H9 (cell line): ENCODE measurements at regions not wholly inside any gene's neighbourhood (a gene's known extent, or its start where the extent isn't known, plus 50 kb on each side); places are given as distances from the start of the nearest gene placed in this dataset.

Experiments
- DNase-seq: peaks from one replicate; pipeline ENCODE4 v3.0.0-alpha.2; 2017
- H2AFZ ChIP-seq: one replicate; pipeline ENCODE4 v1.6.1; 2013; ENCODE audit warnings: mild to moderate bottlenecking, low read length, control low read depth, moderate library complexity
- H2AK5ac ChIP-seq: 2 replicates; pipeline ENCODE4 v1.6.1; 2013; ENCODE audit warnings: low read length, control low read depth, mixed read lengths; ENCODE audit not compliant: insufficient read length
- H2BK120ac ChIP-seq: one replicate; pipeline ENCODE4 v1.6.1; 2013; ENCODE audit warnings: low read depth, mild to moderate bottlenecking, low read length, control low read depth, inconsistent platforms; ENCODE audit not compliant: poor library complexity, severe bottlenecking
- H2BK12ac ChIP-seq: 2 replicates; pipeline ENCODE4 v1.6.1; 2013; ENCODE audit warnings: low read length, control low read depth, mixed read lengths, low read depth; ENCODE audit not compliant: insufficient read length
- H2BK15ac ChIP-seq: 2 replicates; pipeline ENCODE4 v1.6.1; 2013; ENCODE audit warnings: low read depth, low read length, control low read depth
- H2BK20ac ChIP-seq: one replicate; pipeline ENCODE4 v1.6.1; 2013; ENCODE audit warnings: low read depth, mild to moderate bottlenecking, low read length, control low read depth, inconsistent platforms; ENCODE audit not compliant: poor library complexity, severe bottlenecking
- H2BK5ac ChIP-seq: 2 replicates; pipeline ENCODE4 v1.6.1; 2013; ENCODE audit warnings: low read length, control low read depth, mixed read lengths; ENCODE audit not compliant: insufficient read length
- H3K14ac ChIP-seq: 2 replicates; pipeline ENCODE4 v1.6.1; 2013; ENCODE audit warnings: low read length, control low read depth; ENCODE audit not compliant: insufficient read depth
- H3K18ac ChIP-seq: 2 replicates; pipeline ENCODE4 v1.6.1; 2013; ENCODE audit warnings: low read depth, mild to moderate bottlenecking, mixed read lengths, low read length, control low read depth; ENCODE audit not compliant: insufficient read length
- H3K23ac ChIP-seq: 2 replicates; pipeline ENCODE4 v1.6.1; 2013; ENCODE audit warnings: low read length, control low read depth, mixed read lengths, low read depth; ENCODE audit not compliant: insufficient read length
- H3K23me2 ChIP-seq: 2 replicates; pipeline ENCODE4 v1.6.1; 2013; ENCODE audit warnings: low read depth, mild to moderate bottlenecking, mixed read lengths, low read length, control low read depth; ENCODE audit not compliant: insufficient read length, poor library complexity, severe bottlenecking
- H3K27ac ChIP-seq: 2 replicates; pipeline ENCODE4 v1.5.1; 2013; ENCODE audit warnings: low read length, control low read depth, mixed read lengths, low read depth; ENCODE audit not compliant: insufficient read length
- H3K27me3 ChIP-seq: 2 replicates; pipeline ENCODE4 v1.6.1; 2013; ENCODE audit warnings: low read length, control low read depth, inconsistent platforms; ENCODE audit not compliant: insufficient read depth
- H3K4ac ChIP-seq: 2 replicates; pipeline ENCODE4 v1.6.1; 2013; ENCODE audit warnings: low read depth, mild to moderate bottlenecking, control low read depth, inconsistent platforms, low read length, moderate library complexity
- H3K4me1 ChIP-seq: 2 replicates; pipeline ENCODE4 v1.6.1; 2013; ENCODE audit warnings: low read length, control low read depth, inconsistent platforms; ENCODE audit not compliant: insufficient read depth
- H3K4me2 ChIP-seq: 2 replicates; pipeline ENCODE4 v1.6.1; 2013; ENCODE audit warnings: low read length, control low read depth, mixed read lengths; ENCODE audit not compliant: insufficient read length, insufficient read depth
- H3K56ac ChIP-seq: 2 replicates; pipeline ENCODE4 v1.6.1; 2013; ENCODE audit warnings: low read depth, mild to moderate bottlenecking, mixed read lengths, low read length, control low read depth; ENCODE audit not compliant: insufficient read length
- H3K79me1 ChIP-seq: 2 replicates; pipeline ENCODE4 v1.6.1; 2013; ENCODE audit warnings: low read depth, mild to moderate bottlenecking, moderate library complexity, low read length, control low read depth, inconsistent platforms; ENCODE audit not compliant: insufficient read depth, poor library complexity, severe bottlenecking
- H3K79me2 ChIP-seq: 2 replicates; pipeline ENCODE4 v1.6.1; 2013; ENCODE audit warnings: low read length, control low read depth, inconsistent platforms; ENCODE audit not compliant: insufficient read depth
- H3K9ac ChIP-seq: 2 replicates; pipeline ENCODE4 v1.6.1; 2013; ENCODE audit warnings: low read length, control low read depth, mixed read lengths; ENCODE audit not compliant: insufficient read length; ENCODE audit errors: extremely low read depth
- H3K9me3 ChIP-seq: one replicate; pipeline ENCODE4 v1.6.1; 2013; ENCODE audit warnings: low read depth, low read length, inconsistent platforms; ENCODE audit not compliant: control insufficient read depth
- H3T11ph ChIP-seq: one replicate; pipeline ENCODE4 v1.6.1; 2013; ENCODE audit warnings: mild to moderate bottlenecking, low read length, control low read depth, inconsistent platforms
- H4K20me1 ChIP-seq: one replicate; pipeline ENCODE4 v1.6.1; 2013; ENCODE audit not compliant: control insufficient read depth, insufficient read length, insufficient read depth
- H4K5ac ChIP-seq: 2 replicates; pipeline ENCODE4 v1.6.1; 2013; ENCODE audit warnings: low read depth, mild to moderate bottlenecking, mixed read lengths, low read length, control low read depth; ENCODE audit not compliant: insufficient read length
- H4K8ac ChIP-seq: replicated peaks from 2 replicates; pipeline ENCODE4 v1.6.1; 2013; ENCODE audit warnings: low read length, control low read depth, mixed read lengths, low read depth; ENCODE audit not compliant: insufficient read length
- H4K91ac ChIP-seq: 2 replicates; pipeline ENCODE4 v1.6.1; 2013; ENCODE audit warnings: low read depth, mild to moderate bottlenecking, moderate library complexity, mixed read lengths, low read length, control low read depth; ENCODE audit not compliant: insufficient read length
- H3K27ac Mint-ChIP-seq, 3 experiments: 2 replicates in 2 of 3; 3 replicates in 1 of 3; pipeline ENCODE4 v1.8.0; 2020 to 2021; ENCODE audit warnings: mixed read lengths in 3 of 3, mild to moderate bottlenecking in 1 of 3, moderate library complexity in 1 of 3
- H3K27me3 Mint-ChIP-seq: 2 replicates; pipeline ENCODE4 v1.8.0; 2021; ENCODE audit warnings: low read depth, mild to moderate bottlenecking, moderate library complexity, mixed read lengths
- H3K36me3 Mint-ChIP-seq, 3 experiments: 2 replicates in 2 of 3; 3 replicates in 1 of 3; pipeline ENCODE4 v1.8.0; 2020 to 2021; ENCODE audit warnings: low read depth in 3 of 3, mixed read lengths in 3 of 3; ENCODE audit not compliant: insufficient read depth in 1 of 3
- H3K4me1 Mint-ChIP-seq, 2 experiments: 2 replicates each; pipeline ENCODE4 v1.8.0; 2020; ENCODE audit warnings: mixed read lengths in 2 of 2
- H3K4me3 Mint-ChIP-seq, 2 experiments: 2 replicates in 1 of 2; 3 replicates in 1 of 2; pipeline ENCODE4 v1.8.0; 2020 to 2021; ENCODE audit warnings: mild to moderate bottlenecking in 2 of 2, mixed read lengths in 2 of 2, moderate library complexity in 1 of 2
- H3K9me3 Mint-ChIP-seq, 2 experiments: 2 replicates in 1 of 2; 3 replicates in 1 of 2; pipeline ENCODE4 v1.8.0; 2020; ENCODE audit warnings: mild to moderate bottlenecking in 2 of 2, mixed read lengths in 2 of 2, moderate library complexity in 1 of 2
- WGBS: extraction: QIAGEN DNeasy Blood & Tissue Kit; methylation state at CpG from one replicate; pipeline ENCODE4 v1.1.7; 2013; ENCODE audit warnings: missing lambda C conversion rate, low lambda C conversion rate, mixed read lengths; ENCODE audit not compliant: insufficient read length; ENCODE audit errors: extremely low coverage; 5-methylcytosine and 5-hydroxymethylcytosine counted together
- TF ChIP-seq, protein P1 (sequence below): fragments of 200-600 bp; sonication (generic); conservative IDR thresholded peaks from 3 replicates; pipeline ENCODE4 v1.8.0; 2021; ENCODE audit warnings: antibody characterized with exemption, mild to moderate bottlenecking

DNA sequence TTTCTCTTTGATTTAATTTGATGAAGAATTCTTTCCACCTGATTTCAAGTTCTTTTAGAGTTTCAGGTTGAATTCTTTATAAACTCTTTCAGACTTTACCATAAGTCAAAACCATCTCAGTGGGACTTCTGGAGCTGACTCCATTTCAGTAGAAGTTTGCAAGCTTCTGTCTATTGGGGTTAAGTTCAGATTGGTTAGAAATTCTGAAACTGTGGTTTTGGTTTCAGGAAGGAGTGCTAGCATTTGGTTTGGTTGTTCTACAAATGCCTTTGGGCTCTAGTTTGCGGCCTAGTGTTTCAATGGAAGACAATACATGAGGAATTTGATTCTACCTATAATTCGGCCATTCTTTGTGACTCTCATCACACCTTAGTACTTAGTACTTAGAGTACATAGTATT lies 176.8 kb upstream of the RHOBTB1 start:
- Mint-ChIP-seq H3K27ac (no peak overlapping the region), H3K27me3 (no peaks in the 10 kb centered on the region), H3K4me3 (no peak overlapping the region), H3K4me1 (peaks cover 2 to 5% of the 10 kb centered on the region in 2 experiments; a peak in 3 of 4 replicates), H3K9me3 (no peaks in the 10 kb centered on the region), H3K36me3 (no peaks in the 10 kb centered on the region)
- no peak overlapping the region for H3K14ac ChIP-seq
- H3T11ph ChIP-seq = no peak overlapping the region
- H3K23ac ChIP-seq = no peak overlapping the region
- H3K4me1 ChIP-seq = no peaks in the 10 kb centered on the region
- H3K23me2 ChIP-seq = no peaks in the 10 kb centered on the region
- no peak overlapping the region for H4K8ac ChIP-seq
- no peak overlapping the region for H2BK12ac ChIP-seq
- no peak overlapping the region for H2AFZ ChIP-seq
- H3K4ac ChIP-seq = no peak overlapping the region
- no peaks in the 10 kb centered on the region; the same call in 1 of the 2 replicates for H3K79me2 ChIP-seq
- DNase-seq = no peak
- no peak overlapping the region for H3K18ac ChIP-seq
- no peaks in the 10 kb centered on the region for H3K9me3 ChIP-seq
- no peak overlapping the region for H2BK5ac ChIP-seq
- H3K27me3 ChIP-seq = no peaks in the 10 kb centered on the region
- H3K27ac ChIP-seq = no peak overlapping the region
- no peak overlapping the region for H2BK120ac ChIP-seq
- no peak overlapping the region for H3K56ac ChIP-seq
- no CpG with 5 or more reads among the region's 2 CpGs for WGBS
- H4K20me1 ChIP-seq = no peaks in the 10 kb centered on the region
- no peaks in the 10 kb centered on the region for H3K79me1 ChIP-seq
- no peak overlapping the region for H4K91ac ChIP-seq
- H4K5ac ChIP-seq = no peak overlapping the region
- no peak overlapping the region for H2BK20ac ChIP-seq
- H3K9ac ChIP-seq = no peak overlapping the region
- no peak overlapping the region for H2AK5ac ChIP-seq
- TF ChIP-seq, protein P1, sequence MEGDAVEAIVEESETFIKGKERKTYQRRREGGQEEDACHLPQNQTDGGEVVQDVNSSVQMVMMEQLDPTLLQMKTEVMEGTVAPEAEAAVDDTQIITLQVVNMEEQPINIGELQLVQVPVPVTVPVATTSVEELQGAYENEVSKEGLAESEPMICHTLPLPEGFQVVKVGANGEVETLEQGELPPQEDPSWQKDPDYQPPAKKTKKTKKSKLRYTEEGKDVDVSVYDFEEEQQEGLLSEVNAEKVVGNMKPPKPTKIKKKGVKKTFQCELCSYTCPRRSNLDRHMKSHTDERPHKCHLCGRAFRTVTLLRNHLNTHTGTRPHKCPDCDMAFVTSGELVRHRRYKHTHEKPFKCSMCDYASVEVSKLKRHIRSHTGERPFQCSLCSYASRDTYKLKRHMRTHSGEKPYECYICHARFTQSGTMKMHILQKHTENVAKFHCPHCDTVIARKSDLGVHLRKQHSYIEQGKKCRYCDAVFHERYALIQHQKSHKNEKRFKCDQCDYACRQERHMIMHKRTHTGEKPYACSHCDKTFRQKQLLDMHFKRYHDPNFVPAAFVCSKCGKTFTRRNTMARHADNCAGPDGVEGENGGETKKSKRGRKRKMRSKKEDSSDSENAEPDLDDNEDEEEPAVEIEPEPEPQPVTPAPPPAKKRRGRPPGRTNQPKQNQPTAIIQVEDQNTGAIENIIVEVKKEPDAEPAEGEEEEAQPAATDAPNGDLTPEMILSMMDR = no peak
- no peak overlapping the region for H3K4me2 ChIP-seq
- H2BK15ac ChIP-seq = no peak overlapping the region
